Iris pigment epithelial cell (primary cell): ENCODE measurements at regions not wholly inside any gene's neighbourhood (a gene's known extent, or its start where the extent isn't known, plus 50 kb on each side); places are given as distances from the start of the nearest gene placed in this dataset.
"Not testable (repeated sequence)": the region's sequence is repeated elsewhere in the genome, so short reads cannot be mapped to it uniquely, and the experiment has no call there.

Source experiments
- DNase-seq: peaks from one replicate; pipeline ENCODE4 v3.0.0-alpha.2; 2011; ENCODE audit warnings: low read depth

DNA sequence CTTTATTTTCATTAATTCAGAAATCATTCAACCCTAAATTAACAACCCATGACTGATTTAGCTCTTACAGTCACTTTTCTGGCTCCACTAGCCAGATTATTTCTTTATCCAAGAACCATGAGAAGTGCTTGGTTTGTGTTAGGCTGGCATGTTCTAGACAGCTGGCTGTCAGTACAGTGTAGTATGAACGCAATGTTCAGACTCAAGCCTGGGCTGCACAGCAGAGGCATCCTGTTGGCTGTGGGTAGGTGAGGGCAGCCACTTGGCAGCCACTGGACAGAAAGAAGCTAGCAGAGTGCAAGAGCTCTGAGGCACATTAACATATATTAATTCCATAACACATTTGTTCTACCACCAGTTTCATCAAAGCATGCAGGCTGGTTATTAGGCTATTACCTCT, 522.9 kb upstream of the FSHR start:
- no peak for DNase-seq

- DNase-seq: no peak
Measured at GRCh38 chr2:49664827-49665226, 510.5 kb upstream of the FSHR start.

DNA sequence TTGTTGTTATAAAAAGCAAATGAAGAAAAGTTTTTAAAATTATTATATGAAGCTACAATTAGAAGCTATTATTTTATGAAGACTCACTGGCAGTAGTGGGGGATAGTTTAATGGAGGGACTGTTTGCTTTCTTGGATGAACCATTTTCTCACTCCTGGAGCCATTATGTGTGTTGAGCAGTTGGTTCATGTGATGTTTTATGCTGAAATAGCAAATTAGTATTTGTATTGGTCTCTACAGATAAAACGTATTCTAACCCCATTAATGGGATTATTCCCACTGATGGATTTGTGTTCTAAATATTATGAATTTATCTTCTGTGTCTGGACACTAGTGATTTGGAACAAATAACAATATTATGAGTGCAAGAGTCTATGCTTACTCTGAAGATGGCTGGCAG, 507.5 kb upstream of the FSHR start:
- no peak for DNase-seq

- no peak for DNase-seq
Measured at GRCh38 chr2:49656853-49657252, 502.5 kb upstream of the FSHR start.

DNA sequence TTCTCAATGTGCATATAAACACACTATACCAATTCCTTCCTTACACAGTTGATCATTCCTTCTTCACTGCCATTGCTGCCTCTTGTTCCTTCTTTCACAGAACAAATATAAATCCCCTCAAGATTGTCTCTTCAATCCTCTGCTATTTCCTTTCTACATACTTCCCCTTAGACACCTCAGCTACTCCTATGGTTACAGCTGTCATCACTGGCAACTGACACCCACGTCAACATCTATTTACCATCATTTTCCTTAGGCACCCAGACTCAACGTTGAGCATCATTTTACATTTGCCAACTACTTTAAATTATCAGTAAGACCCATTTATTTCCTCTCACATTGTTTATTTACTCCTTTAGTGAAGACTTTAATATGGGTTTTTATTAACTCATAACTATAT, 488.8 kb upstream of the FSHR start:
- no peak for DNase-seq

GRCh38 chr2:49640630-49641029, 486.3 kb upstream of the FSHR start:
- no peak for DNase-seq

GRCh38 chr2:49621016-49621415, 466.7 kb upstream of the FSHR start:
- DNase-seq: no peak

- no peak for DNase-seq
Measured at GRCh38 chr2:49619804-49620203, 465.5 kb upstream of the FSHR start.

- DNase-seq: no peak
Measured at GRCh38 chr2:49618491-49618890, 464.2 kb upstream of the FSHR start.

DNA sequence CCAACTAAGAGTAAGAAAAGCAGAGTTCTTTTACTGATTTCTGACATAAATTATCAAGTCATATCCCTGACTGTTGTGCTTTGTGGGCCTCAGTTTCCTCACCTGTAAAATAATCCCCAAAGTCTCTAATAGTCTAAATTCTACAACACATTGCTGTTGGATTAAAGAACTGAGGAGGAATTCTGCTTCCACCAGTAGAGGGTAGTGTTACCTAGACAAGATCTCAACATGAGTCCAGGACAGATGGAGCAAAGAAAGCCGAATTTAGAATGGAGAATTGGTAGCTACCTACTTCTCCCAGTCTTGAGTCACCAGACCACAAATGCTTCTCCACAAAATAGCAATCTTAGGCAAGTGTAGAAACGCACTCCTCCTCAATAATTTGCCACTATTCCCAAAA, 462.5 kb upstream of the FSHR start:
- DNase-seq: peak; percentile 7

DNA sequence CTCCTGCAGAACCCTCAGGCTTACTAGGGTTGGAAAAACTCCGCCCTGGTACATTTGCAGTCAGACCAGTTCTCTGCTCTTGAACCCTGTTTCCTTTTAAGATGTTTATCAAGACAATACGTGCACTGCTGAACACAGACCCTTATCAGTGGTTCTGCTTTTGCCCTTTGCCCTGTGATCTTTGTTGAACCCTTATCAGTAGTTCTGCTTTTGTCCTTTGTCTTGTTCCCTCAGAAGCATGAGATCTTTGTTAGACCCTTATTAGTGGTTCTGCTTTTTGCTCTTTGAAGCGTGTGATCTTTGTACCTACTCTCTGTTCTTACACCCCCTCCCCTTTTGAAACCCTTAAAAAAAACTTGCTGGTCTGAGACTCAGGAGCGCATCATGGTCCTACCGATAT, 457.5 kb upstream of the FSHR start:
- DNase-seq: not testable (repeated sequence)

DNA sequence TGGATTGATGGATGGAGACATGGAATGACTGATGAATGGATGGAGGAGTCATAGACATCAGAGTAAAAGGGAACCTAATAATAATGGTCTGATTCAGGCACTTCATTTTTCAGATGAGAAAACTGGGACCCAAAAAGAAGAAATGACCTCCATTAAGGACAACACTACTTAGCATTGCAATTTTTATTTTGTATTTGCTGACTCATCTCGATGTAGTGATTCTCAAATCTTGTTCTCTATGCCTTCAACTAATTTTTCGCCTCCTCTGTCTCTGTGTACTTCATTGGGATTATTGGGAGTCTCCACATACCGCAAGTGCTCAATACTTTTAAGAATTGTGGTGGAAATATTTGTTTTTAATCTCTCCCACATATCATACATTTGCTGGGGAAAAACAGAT, 446.2 kb upstream of the FSHR start:
- no peak for DNase-seq

- DNase-seq: no peak
Measured at GRCh38 chr2:49598231-49598630, 443.9 kb upstream of the FSHR start.

DNA sequence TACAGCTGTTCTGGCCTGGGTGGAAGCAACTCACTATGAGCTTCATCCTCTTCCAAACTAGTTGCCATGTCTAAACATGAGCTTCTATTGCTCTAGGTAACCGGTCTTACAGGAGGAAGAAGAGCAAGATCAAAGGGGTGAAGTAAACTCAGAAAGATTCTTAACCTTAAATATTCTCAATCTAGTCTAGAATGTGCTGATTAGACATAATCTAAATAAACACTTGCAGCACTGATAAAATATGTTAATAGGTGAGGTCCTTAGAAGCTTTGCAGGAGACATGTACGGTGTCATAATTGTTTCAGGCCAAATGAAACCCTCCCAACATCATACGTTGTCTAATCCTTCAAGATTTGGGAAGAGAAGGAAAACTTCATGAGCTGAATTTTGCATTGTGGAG, 431.6 kb upstream of the FSHR start:
- DNase-seq: no peak

DNA sequence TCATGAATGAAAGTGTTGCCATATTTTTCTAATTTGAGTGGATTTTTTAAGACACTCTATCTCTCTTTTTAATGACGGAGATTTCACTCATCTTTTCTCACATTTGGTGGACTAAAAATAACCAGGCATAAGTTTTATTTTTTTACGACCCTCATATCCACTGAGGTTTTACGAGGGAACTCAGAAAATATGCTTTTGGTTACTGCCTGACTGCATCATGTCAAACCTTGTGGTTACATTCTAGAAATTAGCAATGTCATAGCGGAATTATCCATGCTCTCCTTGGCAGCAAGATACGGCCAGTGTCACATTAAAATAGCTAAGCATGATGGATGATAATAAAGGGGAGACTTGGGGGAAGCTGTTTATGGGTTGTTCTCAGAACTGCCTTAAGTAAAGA, 428.6 kb upstream of the FSHR start:
- no peak for DNase-seq

DNA sequence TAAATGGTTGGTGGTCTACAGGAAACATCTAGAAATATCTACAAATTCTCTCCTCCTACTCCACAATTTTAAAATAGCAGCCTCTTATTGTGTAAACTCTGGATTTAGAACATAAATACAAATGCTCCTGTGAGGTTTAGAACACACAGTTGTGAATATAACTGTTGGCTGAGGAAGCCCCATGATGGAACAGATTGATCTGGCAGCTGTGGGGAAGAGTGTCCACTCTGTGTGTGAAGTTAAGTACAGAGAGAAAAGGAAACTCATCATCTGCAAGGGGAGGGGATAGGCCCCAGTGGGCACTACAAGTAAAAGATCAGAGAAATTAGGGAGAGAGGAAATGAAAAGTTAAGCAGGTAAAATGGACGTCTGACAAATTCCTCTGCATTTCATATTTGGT, 422.7 kb upstream of the FSHR start:
- no peak for DNase-seq

GRCh38 chr2:49569176-49569575, 414.9 kb upstream of the FSHR start:
- DNase-seq: no peak

GRCh38 chr2:49567811-49568600, 413.7 kb upstream of the FSHR start:
- DNase-seq: no peak

- no peak for DNase-seq
Measured at GRCh38 chr2:49567021-49567420, 412.7 kb upstream of the FSHR start.

- DNase-seq: no peak
Measured at GRCh38 chr2:49553658-49554057, 399.3 kb upstream of the FSHR start.

- no peak for DNase-seq
Measured at GRCh38 chr2:49532702-49533101, 378.4 kb upstream of the FSHR start.

DNA sequence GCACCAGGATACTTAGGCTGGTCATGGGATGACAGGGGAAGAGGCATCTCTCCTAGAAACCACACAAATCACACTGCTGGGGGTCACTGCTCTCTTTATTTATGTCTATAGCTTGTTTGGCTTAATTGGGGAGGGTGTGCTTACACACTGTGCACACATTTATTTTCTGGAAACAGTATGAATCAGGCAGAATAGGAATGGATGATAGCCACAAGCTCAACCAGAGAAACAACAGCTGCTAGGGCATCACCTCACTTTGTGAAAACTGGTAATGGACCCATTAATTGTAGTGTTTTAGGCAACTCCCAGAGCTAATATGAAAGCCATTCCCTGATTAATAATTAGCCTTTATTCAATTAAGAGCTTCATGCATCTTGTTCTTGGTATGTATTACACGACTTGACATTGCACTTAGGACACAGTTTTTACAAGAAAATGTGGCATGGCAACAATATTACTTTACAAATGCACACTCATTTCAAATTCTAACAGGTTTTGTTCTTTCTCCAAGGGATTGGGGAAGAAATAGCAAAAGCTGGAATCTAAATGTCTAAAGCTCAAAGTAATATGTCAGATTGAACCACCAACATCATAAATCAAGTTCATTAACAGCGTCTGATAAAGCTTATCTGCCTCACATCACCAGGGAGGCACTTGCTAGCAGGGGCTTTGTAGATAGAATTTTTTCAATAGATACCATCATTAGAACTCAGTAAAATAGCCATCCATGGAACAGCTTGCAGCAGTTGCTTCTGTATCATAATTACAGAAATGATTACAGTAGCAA, 361.9 kb upstream of the FSHR start:
- no peak for DNase-seq

GRCh38 chr2:49514201-49514600, 359.9 kb upstream of the FSHR start:
- DNase-seq: no peak

DNA sequence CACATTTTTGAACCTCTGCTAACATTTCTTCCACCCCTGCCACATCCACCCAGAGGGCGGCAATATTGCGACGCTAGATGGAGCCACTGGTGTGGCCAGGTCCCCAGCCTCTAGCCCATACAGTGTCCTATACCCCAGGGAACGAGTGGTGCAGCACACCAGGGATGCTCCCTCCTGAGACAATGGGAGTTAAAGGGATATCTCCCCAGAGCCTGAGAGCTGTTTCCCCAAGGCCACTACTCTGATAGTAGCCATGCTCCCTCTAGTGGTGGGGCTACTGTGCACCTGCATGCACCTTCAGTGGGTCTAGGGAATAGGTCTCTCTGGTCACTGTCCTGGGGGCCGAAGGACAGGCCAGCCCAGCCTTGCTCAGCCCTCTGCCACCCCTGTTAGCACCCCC, 336.4 kb upstream of the FSHR start:
- peak; percentile 0 for DNase-seq
